Activated gamma-delta T cell treated with Interleukin-2 at 50 U/mL for 16 hours (primary cell): ENCODE measurements at regions not wholly inside any gene's neighbourhood (a gene's known extent, or its start where the extent isn't known, plus 50 kb on each side); places are given as distances from the start of the nearest gene placed in this dataset.

ENCODE experiments used
- DNase-seq: peaks from one replicate; pipeline ENCODE4 v3.0.0-alpha.2; 2020

DNA sequence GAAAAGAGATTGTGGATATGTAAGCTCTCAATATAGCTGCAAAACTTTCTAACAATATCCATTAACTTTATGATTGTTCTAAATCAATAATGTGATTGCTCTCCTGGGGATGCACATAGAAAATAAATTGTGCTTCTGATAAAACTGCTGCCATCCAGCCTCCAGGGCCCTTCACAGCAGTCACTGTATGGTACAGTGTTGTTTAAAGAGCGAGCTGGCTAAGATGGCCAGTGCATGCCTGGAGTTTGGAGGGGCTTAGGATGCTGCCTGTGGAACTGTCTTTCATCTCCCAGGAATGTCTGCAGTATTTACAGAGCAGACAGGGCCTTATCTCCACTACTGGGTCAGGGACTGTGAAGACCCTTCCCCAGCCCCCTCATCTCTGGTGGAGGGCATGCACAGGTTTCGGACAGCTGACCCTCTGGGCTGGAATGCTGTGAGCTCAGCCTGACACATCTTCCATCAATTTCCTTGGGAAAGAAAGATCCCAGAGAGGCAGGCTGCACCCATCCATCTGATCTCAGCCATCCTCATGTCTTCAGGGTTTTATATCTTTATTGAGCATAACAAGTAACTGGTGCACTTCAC is 137.0 kb downstream of the PLPP3 start:
- DNase-seq: no peak

DNA sequence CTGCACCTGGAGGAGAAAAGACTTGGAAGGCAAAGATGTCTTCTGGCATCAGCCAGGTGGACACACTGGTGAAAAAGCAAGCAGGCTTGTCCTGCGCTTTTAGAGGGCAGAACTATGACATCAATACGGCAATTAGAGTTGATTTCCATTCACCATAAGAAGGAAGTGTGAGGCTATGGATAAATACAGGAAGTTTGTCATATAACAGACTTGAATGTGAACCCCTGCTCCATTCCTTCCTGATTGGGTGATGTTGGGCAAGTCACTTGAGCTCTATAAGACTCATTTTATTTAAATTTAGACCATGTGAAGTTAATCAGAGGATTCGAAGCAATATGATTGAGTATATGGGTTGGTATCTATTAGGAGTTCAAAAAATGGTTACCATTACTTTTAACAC is 137.8 kb downstream of the PLPP3 start:
- no peak for DNase-seq

DNA sequence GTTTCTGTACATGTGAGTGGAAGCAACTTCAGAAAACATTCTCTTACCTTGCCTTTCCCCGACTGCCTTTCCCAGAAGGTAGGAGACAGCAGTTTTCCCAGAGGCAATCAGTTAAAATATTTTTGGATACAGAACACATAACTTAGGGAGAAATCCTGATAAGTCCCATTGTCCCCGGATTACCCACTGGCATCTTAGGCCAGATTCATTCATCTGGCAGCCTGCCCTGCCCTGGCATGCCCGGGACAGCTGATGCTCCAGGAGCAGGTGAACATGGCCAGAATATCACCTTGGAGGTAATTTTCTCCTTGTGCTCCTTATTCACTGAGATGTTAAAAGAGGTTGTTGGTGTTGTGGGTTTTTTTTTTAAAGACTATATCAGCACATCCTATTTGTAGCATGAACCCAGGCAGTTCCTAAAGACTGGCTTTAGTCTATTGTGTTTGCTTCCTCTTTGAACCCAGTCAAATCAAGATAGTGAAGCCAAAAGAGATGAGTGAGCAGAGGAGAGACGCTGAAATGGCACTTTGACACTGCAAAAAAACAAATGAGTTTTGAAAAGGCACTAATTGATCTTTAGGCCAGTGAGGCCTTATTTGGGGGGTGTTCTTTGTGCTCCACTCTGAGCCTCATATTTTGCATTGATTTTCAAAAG is 139.6 kb downstream of the PLPP3 start:
- DNase-seq: no peak

DNA sequence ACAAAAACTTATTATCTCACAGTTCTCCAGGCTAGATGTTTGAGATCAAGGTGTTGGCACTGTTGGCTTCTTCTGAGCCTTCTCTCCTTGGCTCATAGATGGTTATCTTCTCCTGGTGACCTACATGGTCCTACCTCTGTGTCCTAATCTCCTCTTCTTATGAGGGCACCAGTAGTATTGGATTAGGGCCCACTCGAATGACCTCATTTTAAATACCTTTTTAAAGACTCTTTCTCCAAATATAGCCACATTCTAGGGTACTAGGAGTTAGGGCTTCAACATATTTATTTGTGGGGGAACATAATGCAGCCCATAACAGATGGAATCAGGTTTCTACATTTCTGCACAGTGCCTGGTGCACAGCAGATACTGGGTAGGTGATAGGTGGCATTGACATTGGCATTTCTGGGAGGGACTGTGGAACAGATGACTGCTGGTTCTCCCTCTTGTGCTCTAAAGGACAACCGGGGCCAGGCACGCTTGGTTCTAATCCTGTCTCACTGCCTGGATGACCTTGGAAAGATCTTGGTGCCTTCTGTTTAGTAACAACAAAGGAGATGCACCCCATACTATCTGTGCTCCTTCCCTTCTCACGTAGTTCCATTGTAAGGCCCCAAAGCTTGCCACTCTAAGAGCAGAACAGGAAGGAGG is 140.3 kb downstream of the PLPP3 start:
- DNase-seq: no peak

DNA sequence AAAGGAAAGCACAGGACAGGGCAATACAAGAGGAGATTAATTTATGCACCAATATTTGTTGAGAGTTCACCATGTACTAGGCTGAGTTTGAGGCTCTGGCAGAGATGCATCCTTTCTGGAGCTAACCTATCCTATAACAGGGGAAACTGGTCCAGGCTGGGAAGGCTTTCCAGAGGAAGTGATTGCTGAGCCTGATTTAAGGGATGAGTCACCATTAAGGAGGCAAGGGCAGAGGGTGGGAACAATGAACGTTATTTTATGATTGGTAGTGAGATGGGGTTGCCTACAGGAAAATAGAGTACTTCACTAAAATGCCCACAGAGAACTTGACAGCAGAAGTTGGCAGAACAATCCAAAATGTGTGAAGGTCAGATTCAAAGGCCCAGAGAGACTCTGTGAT is 141.4 kb downstream of the PLPP3 start:
- no peak for DNase-seq

DNA sequence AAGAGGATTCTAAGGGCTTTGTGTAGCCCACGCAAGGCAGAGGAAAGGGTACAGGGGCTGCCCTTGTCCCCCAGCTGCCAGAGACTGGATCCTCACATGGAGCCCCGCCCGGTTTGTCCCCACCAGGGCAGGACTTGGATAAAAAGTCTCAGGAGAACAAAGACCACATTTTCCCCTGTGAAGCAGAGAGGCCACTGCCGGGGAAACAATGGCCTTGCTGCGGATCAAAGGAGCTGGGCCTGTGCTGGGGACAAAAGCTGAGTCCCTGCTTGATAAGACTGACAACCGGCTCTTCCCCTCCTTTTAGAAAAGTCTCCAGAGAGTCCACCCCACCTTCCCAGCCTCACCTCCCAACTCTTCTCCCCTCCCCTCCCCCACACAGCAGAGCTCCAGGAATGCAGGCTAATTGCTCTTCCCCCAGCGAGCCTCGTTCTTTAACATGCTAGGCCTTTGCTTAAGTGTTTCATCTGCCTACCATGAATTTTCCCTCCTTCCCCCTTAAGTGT is 142.4 kb downstream of the PLPP3 start:
- DNase-seq: no peak

DNA sequence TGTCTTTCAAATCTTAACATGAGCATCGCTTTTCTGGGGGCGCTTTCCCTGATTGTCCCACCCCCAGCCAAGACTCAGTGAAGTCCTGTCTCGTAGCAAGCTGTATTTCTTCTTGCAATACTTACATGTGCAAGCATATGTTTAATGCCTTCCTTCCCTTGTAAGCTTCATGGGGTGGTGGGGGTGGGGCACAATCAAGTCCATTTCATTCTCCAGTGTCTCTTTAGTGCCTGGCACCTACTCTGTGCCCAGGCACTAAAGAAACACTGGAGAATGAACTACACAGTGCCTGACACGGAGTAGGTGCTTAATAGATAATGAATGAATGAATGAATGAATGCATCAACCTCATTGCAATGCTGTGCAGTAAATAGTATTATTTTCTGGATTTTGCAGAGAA is 143.1 kb downstream of the PLPP3 start:
- DNase-seq: no peak

DNA sequence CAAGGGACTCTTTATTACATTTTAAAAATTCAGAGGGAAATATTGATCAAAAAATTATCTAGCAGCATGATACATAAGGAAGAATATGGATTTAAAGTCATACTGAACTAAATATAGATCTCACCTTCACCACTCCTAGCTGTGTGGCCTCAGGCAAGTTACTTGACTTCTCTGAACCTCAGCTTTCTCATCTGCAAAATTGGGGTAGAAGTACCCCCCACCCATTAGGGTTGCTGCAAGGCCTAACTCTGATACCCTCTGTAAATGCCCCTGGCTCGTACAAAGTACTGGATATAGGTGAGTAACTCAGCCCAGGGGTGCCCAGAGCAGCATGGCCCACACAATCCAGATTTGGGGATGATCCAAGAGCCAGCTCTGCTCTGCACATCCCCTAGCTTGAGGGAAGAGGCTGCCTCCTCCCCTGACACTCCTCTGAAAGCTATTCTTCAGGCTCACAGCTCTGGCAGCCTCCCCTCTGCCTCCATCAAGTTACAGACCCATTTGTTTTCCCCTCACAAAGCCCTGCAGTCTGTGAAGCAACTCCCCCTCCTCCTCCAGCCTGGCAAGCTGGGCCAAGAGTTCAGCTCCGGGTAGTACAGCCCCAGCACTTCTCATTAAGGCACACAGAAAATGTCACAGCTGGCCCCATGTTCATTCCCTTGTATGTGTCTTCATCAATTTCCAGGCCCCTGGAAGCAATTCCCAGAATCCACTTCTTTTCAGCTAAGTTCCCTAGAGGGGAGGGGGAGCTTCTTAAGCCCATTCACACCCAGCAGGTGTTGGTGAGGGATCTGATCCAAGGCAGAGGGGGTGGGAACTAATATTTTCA is 143.7 kb downstream of the PLPP3 start:
- DNase-seq: no peak

DNA sequence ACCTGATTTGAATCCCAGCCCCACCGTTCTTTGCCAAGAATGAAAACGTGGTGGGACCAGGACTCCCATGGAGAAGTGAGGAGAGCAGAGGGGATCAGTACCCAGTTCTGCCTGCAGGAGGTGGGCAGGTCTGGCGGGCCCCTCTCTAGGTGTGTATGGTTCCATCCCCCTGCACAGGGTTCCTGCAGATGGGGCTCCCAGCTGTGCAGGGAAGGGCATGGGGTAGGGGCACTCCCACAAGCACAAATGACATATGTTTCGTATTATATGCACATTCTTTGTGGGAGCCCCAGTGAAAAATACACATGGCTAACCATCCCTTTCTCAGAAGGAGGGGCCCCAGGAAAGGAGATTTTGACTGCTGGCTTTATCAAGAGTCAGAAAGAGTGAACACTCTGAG is 144.6 kb downstream of the PLPP3 start:
- DNase-seq: no peak

DNA sequence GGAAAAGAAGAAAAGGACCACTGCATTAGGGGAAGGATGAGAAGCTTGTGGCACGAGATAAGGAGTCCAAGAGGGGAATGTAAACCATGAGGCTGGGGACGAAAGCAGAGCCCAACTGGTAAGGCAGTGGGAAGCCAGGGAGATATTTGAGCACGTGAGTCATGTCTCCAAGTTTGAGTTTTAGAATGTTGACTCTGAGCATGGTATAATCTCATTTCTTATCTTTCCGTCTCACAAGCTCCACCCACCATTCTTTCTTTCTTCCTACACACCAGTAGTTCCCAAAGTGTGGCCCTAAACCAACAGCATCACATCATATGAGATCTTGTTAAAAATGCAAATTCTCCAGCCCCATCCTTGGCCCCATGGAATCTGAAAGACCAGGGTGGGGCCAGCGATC is 145.3 kb downstream of the PLPP3 start:
- DNase-seq: no peak

DNA sequence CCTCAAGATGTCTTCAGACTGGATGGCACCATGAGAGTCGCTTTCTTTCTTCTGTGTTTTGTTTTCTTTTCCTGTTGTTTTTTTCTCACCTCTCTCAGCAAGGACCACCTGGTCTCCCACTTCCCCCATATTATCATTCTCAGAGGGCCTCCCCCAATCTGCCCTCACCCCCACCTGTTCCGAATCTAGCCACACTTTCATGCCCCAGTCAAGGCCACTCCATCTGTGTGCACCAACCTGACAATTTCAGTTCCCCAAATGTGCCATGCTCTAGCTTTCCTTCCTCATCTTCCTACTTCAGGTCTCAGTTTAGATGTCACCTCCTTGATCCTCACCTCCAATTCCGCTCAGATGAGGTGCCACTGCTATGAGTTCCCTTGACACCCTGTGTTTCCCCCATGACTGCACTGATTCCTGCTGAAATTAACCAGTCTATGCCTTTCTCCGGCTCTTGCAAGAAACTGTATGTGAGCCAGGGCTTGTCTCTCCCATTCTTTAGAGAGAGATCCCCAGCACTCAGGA is 146.2 kb downstream of the PLPP3 start:
- no peak for DNase-seq

DNA sequence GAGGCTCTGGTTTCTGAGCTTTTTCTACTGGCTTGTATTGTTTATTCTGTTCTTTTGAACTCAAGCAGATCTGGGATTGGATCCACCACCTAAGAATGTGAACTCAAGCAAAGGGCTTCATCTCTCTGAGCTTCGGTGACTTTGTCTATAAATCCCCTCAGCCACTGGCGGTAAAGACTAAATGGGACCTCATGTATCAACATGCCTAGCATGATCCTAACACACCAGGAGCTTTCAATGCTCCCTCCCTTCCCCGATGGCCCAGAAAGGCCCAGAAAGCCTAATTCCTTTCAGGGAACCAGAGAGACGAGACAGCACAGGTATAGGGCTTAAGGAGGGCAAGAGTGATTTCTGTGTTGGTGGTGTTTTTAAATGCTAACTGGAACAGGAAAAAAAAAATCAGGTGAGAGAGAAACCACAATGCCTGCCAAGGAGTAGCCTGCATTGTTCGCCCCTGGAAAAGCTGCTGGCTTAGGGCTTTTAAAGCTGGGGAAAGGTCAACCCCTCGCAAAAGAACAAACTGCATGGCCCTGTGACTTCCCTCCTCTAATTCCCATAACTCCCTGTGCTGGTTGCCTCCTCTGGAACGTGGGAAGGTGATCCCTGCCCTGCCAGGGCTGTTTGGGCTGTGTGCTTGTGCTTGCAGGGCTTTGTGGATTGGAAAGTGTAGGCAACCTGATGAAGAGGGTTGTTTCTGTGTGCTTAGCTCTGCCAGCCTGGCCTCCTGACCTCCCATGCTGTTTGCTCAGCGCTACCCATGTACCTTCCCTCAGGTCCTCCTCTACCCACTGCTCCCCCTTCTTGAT is 147.0 kb downstream of the PLPP3 start:
- DNase-seq: no peak

DNA sequence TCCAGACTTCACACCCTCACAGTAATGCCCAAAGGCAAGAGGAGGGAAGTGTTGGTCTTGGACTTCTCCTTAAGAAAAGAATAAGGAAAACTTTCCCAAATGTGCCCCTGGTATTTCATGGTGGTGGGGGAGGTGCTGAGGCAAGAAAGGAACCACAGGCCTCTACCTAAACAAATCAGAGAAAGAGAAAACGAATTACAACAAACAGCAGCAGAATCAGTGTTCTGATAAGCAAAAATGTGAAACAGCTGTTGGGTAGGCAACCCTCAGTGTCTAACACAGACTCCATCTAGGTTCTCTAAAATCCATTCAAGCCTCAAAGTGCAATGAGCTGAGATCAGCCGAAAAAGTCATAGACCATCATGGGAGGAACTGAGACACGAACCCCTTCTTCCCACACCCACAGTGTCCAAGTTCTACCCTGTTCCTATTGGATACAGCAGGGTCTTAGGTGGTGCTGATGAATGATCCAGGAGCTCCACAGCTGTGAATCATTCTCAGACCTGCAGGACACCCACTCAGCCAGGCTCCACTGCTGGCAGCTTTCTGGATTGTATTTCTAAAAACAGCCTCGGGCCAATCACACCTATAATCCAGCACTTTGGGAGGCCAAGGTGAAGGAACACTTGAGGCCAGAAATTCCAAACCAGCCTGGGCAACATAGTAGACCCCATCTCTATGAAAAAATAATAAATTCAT is 149.1 kb downstream of the PLPP3 start:
- DNase-seq: no peak

DNA sequence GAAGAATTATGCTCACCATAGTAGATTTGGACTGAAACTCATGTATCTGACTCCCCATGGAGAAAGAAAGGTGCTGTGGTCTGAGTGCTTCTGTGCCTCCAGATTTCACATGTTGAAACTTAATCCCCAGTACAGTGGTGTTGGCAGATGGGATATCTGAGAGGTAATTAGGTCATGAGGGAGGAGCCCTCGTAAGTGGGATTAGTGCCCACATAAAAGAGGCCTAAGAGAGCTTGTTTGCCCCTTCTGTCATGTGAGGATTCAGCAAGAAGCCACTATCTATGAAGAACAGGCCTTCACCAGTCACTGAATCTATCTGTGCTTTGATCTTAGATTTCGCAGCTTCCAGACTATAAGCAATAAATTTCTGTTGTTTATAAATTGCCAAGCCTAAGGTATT is 150.1 kb downstream of the PLPP3 start:
- no peak for DNase-seq

DNA sequence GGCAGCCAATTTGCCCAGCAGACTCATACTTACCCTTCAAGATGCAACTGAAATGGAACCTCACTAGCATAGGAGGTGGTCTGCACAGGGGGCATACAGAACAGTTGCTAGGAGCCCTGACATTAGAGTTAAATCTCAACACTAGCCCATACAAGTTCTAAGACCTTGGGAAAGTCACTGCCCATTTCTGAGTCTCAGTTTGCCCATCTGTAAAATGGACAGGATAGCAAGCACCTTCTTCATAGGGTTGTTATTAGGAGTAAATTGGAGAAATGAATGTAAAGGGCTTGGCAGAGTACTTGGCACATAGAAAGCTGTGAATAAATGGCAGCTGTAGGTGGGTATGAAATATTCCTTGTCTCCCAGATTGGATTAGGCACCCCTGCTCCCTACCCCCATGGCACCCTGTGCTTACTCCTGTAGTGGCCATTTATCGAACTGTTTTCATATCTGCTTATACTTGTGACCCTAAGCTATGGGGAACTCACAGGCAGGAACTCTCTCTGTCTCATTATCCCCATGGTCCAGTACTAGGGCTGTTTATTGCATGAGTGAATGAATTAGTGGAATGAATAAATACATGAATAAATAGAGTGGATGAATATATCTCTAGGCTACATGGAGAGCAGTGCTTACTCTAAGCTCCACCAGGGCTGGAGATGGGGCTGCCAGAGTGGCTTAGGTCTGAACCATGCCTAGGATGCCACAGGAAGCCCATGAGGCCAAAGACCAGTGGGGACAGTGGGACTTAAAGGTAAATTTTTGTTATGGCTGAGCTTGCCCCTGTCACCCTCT is 152.6 kb downstream of the PLPP3 start:
- no peak for DNase-seq

DNA sequence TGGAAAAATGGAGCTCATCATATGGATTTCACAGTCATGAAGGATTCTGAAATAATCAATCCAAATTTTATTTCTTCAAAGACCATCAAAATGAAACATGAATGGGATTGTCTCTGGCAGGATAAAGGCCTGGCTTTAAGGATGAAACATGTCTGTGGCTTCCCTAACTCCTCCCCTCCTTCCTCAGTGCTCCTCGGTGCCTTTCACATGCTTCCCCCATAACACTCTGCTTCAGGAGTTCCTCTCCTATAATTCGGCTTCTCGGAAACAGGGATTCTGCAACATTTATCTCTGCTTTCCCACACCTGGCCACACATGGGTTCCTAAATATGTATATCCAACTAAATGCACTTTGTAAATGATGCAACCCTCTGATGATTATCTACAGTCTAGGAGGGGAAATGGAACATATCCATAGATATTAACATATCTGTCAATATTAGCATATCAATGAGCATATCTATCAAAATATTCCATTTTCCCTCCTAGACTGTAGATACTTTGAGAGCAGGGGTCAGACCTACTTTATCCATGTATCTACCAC is 153.8 kb downstream of the PLPP3 start:
- DNase-seq: no peak

DNA sequence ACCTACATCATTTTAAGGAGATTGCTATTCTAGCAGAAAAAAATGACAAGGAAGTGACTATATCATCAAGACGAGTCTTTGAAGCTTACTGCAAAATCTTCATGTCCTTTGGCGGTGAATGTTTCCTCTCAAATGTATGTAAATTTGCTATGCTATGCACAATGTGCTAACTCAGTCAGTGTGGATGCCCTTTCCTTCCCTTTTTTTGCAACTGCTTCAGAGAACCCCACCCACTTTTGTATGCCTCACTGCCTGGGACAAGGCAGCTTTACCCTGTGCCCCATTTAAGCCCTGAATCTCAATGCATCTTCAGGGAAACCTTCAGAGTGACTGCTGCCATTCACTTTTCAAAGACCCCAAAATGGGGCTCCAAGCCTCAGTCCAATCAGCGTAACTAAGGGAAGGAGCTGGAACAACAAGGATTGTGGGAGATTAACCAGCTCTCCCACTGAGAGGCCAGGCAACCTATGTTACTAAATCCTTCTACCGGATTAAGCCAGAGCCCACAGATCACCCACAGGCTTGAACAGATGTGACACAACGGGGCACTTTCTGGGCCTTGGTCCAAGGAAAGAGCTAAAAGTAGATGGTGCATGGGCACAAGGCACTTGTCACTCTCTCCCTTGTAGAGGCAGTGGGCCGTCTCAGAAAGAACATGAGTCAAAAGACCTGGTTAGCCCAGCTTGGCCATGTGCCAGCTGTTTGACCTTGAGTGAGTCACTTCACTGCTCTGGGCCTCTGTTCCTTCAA is 154.4 kb downstream of the PLPP3 start:
- DNase-seq: no peak

DNA sequence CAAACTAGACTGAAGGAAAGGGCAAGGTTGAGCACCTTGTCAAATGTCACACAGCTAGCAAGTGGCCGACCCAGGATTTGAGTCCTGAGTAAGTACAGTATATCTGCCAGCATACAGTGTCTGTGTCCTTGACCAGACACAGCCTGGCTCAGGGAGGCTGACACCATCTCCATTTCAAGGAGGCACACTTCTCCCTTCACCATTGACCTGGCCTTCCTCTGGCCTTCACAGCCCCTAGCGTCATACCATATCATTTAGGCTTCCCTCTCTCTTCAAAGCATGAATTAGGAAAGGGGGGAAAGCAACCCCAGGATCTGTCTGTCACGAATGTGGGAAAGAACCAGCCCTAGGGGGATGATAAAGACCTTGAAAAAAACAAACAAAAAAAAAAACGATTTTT is 155.6 kb downstream of the PLPP3 start:
- no peak for DNase-seq

DNA sequence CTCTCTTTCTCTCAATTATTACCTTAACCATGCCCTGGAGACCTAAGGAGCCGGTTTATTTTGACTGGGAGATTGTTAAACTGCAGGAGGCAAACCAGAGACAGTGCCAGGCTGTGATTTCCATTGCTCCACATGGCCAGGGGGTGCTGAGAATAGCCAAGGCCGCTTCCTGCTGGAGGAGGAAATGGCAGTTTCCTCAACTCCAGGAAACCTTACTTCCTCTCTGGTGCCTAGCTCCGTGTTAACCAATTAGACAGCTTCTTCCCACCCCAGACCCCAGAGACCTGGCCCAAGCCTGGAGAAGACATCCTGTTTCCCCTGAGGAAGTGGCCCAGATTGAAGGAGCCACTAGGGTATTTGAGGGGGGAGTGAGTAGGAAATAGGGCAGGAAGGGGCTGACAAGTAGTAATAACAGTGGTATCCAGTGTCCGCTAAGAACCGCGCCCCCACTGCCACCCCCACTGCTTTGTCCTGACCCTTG is 161.2 kb downstream of the PLPP3 start:
- DNase-seq: no peak

DNA sequence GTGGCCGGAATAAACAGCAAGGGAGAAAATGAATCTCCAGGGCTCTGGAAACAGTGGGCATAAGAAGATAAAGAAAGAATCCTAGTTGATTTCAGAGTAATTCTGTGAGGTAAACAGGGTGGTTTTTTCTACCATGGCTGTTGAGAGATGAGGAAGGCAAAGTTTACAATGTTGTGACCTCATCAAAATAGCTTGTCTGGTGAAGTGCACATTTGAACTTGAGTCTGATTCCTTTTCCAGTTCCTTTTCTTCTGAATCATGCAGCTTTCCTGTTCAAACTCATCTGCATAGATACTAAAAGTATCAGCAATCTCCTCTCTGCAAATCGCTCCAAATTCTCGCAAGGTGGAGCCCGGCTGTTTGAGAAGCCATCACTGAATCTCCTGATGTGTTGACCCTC is 161.7 kb downstream of the PLPP3 start:
- no peak for DNase-seq
